HG03097 (cell line): ENCODE measurements at regions not wholly inside any gene's neighbourhood (a gene's known extent, or its start where the extent isn't known, plus 50 kb on each side); places are given as distances from the start of the nearest gene placed in this dataset.

ENCODE experiments used
- ATAC-seq: cut with Tn5 transposase; IDR thresholded peaks from one replicate; pipeline ENCODE4 v1.9.1; 2021; ENCODE audit not compliant: unreplicated experiment, low FRiP score

GRCh38 chr2:220499225-220499624, 871.8 kb downstream of the SLC4A3 start:
- ATAC-seq: no peak

- no peak for ATAC-seq
Observed at GRCh38 chr2:220502539-220502938, 875.1 kb downstream of the SLC4A3 start.

- no peak for ATAC-seq
Observed at GRCh38 chr2:220503431-220503830, 876.0 kb downstream of the SLC4A3 start.

- no peak for ATAC-seq
Observed at GRCh38 chr2:220504938-220505503, 877.6 kb downstream of the SLC4A3 start.

- ATAC-seq: no peak
Observed at GRCh38 chr2:220506466-220506865, 879.0 kb downstream of the SLC4A3 start.

- ATAC-seq: no peak
Observed at GRCh38 chr2:220509096-220509757, 881.8 kb downstream of the SLC4A3 start.

- ATAC-seq: no peak
Observed at GRCh38 chr2:220509966-220510365, 882.5 kb downstream of the SLC4A3 start.

GRCh38 chr2:220510668-220511067, 883.2 kb downstream of the SLC4A3 start:
- no peak for ATAC-seq

GRCh38 chr2:220512419-220512818, 885.0 kb downstream of the SLC4A3 start:
- ATAC-seq: no peak

GRCh38 chr2:220513573-220514288, 886.3 kb downstream of the SLC4A3 start:
- no peak for ATAC-seq

GRCh38 chr2:220521551-220521950, 894.1 kb downstream of the SLC4A3 start:
- ATAC-seq: no peak

GRCh38 chr2:220528180-220528675, 900.8 kb downstream of the SLC4A3 start:
- no peak for ATAC-seq

GRCh38 chr2:220531216-220531615, 903.8 kb downstream of the SLC4A3 start:
- no peak for ATAC-seq

- no peak for ATAC-seq
Observed at GRCh38 chr2:220533485-220533884, 906.1 kb downstream of the SLC4A3 start.

GRCh38 chr2:220539481-220539880, 912.1 kb downstream of the SLC4A3 start:
- no peak for ATAC-seq

GRCh38 chr2:220544049-220544448, 916.6 kb downstream of the SLC4A3 start:
- ATAC-seq: no peak

GRCh38 chr2:220550995-220551700, 923.7 kb downstream of the SLC4A3 start:
- ATAC-seq: no peak

GRCh38 chr2:220552790-220553535, 925.5 kb downstream of the SLC4A3 start:
- no peak for ATAC-seq

- no peak for ATAC-seq
Observed at GRCh38 chr2:220555961-220556630, 928.7 kb downstream of the SLC4A3 start.

- ATAC-seq: no peak
Observed at GRCh38 chr2:220556658-220557057, 929.2 kb downstream of the SLC4A3 start.
